Adipocyte (in vitro differentiated cells): ENCODE measurements at regions not wholly inside any gene's neighbourhood (a gene's known extent, or its start where the extent isn't known, plus 50 kb on each side); places are given as distances from the start of the nearest gene placed in this dataset.

Experiments used
- DNase-seq: peaks from one replicate; pipeline ENCODE4 v3.0.0-alpha.2; 2015; ENCODE audit warnings: low read depth
- H3K27me3 ChIP-seq: replicated peaks from 2 replicates; pipeline ENCODE4 v1.7.0; 2013; ENCODE audit warnings: mild to moderate bottlenecking, low read length, moderate library complexity; ENCODE audit not compliant: control insufficient read depth, insufficient read depth
- H3K36me3 ChIP-seq: 2 replicates; pipeline ENCODE4 v1.7.0; 2013; ENCODE audit warnings: low read length, mild to moderate bottlenecking, moderate library complexity; ENCODE audit not compliant: control insufficient read depth, insufficient read depth, severe bottlenecking
- H3K4me1 ChIP-seq: 2 replicates; pipeline ENCODE4 v1.7.0; 2013; ENCODE audit warnings: mild to moderate bottlenecking, low read length, moderate library complexity; ENCODE audit not compliant: control insufficient read depth, insufficient read depth
- H3K4me3 ChIP-seq: 2 replicates; pipeline ENCODE4 v1.7.0; 2013; ENCODE audit warnings: mild to moderate bottlenecking, low read length, moderate library complexity
- H3K9ac ChIP-seq: 2 replicates; pipeline ENCODE4 v1.7.0; 2013; ENCODE audit warnings: mild to moderate bottlenecking, low read length, moderate library complexity
- H3K9me3 ChIP-seq: 2 replicates; pipeline ENCODE4 v1.7.0; 2013; ENCODE audit warnings: mild to moderate bottlenecking, low read length, moderate library complexity; ENCODE audit not compliant: control insufficient read depth

- peak; percentile 5 for DNase-seq
- no peak overlapping the region for H3K9ac ChIP-seq
- H3K36me3 ChIP-seq: no peaks in the 10 kb centered on the region
These were observed 103.5 kb upstream of the XYLT1 start for GRCh38 chr16:17574256-17574655.

GRCh38 chr16:17572145-17572544 is 101.4 kb upstream of the XYLT1 start:
- no peak for DNase-seq

More at GRCh38 chr16:17574256-17574655, 103.5 kb upstream of the XYLT1 start:
- Histone ChIP-seq H3K4me3 (no peak overlapping the region), H3K27me3 (peaks cover 5% of the 10 kb centered on the region), H3K9me3 (no peaks in the 10 kb centered on the region), H3K4me1 (peaks cover 6% of the 10 kb centered on the region)

GRCh38 chr16:17571499-17572093 is 100.8 kb upstream of the XYLT1 start:
- no peak overlapping the region for H3K9ac ChIP-seq
- no peaks in the 10 kb centered on the region for H3K9me3 ChIP-seq
- no peaks in the 10 kb centered on the region for H3K4me1 ChIP-seq
- H3K4me3 ChIP-seq: no peak overlapping the region
- peaks cover 5% of the 10 kb centered on the region for H3K27me3 ChIP-seq
- DNase-seq: no peak
- no peaks in the 10 kb centered on the region for H3K36me3 ChIP-seq

More at GRCh38 chr16:17572145-17572544, 101.4 kb upstream of the XYLT1 start:
- Histone ChIP-seq H3K27me3 (peaks cover 5% of the 10 kb centered on the region), H3K36me3 (no peaks in the 10 kb centered on the region), H3K4me3 (no peak overlapping the region), H3K4me1 (no peaks in the 10 kb centered on the region), H3K9ac (no peak overlapping the region), H3K9me3 (no peaks in the 10 kb centered on the region)

- Histone ChIP-seq H3K36me3 (no peaks in the 10 kb centered on the region), H3K27me3 (peaks cover 5% of the 10 kb centered on the region), H3K9ac (no peak overlapping the region), H3K4me1 (no peaks in the 10 kb centered on the region), H3K4me3 (no peak overlapping the region), H3K9me3 (peaks cover 7% of the 10 kb centered on the region)
- no peak for DNase-seq
These were observed 97.5 kb upstream of the XYLT1 start for GRCh38 chr16:17568239-17568638.

GRCh38 chr16:17567455-17567854 is 96.7 kb upstream of the XYLT1 start:
- peaks cover 11% of the 10 kb centered on the region for H3K27me3 ChIP-seq
- H3K9ac ChIP-seq: no peak overlapping the region
- no peak overlapping the region for H3K4me3 ChIP-seq
- peaks cover 7% of the 10 kb centered on the region for H3K9me3 ChIP-seq
- DNase-seq: no peak
- no peaks in the 10 kb centered on the region for H3K36me3 ChIP-seq
- no peaks in the 10 kb centered on the region for H3K4me1 ChIP-seq

GRCh38 chr16:17566656-17567450 is 96.1 kb upstream of the XYLT1 start:
- DNase-seq: no peak
- no peak overlapping the region for H3K9ac ChIP-seq
- H3K4me3 ChIP-seq: no peak overlapping the region
- no peaks in the 10 kb centered on the region for H3K4me1 ChIP-seq
- H3K9me3 ChIP-seq: peaks cover 7% of the 10 kb centered on the region
- H3K27me3 ChIP-seq: peaks cover 17% of the 10 kb centered on the region
- no peaks in the 10 kb centered on the region for H3K36me3 ChIP-seq

- DNase-seq: no peak
- Histone ChIP-seq H3K9ac (no peak overlapping the region), H3K4me3 (no peak overlapping the region), H3K4me1 (no peaks in the 10 kb centered on the region), H3K9me3 (peaks cover 7% of the 10 kb centered on the region), H3K36me3 (no peaks in the 10 kb centered on the region), H3K27me3 (peaks cover 14% of the 10 kb centered on the region)
These were observed 95.3 kb upstream of the XYLT1 start for GRCh38 chr16:17566075-17566474.

GRCh38 chr16:17565605-17566004 is 94.8 kb upstream of the XYLT1 start:
- DNase-seq: no peak
- Histone ChIP-seq H3K36me3 (no peaks in the 10 kb centered on the region), H3K9ac (no peak overlapping the region), H3K4me3 (no peak overlapping the region), H3K4me1 (no peaks in the 10 kb centered on the region), H3K27me3 (peaks cover 15% of the 10 kb centered on the region), H3K9me3 (peaks cover 7% of the 10 kb centered on the region)

- peaks cover 20% of the 10 kb centered on the region for H3K27me3 ChIP-seq
- DNase-seq: no peak
- H3K9me3 ChIP-seq: peaks cover 7% of the 10 kb centered on the region
- no peaks in the 10 kb centered on the region for H3K36me3 ChIP-seq
- H3K9ac ChIP-seq: no peak overlapping the region
- H3K4me3 ChIP-seq: no peak overlapping the region
- H3K4me1 ChIP-seq: no peaks in the 10 kb centered on the region
These were observed 94.1 kb upstream of the XYLT1 start for GRCh38 chr16:17564856-17565255.

GRCh38 chr16:17563323-17564091 is 92.7 kb upstream of the XYLT1 start:
- DNase-seq: no peak
- Histone ChIP-seq H3K9me3 (peaks cover 7% of the 10 kb centered on the region), H3K27me3 (peaks cover 27% of the 10 kb centered on the region), H3K36me3 (no peaks in the 10 kb centered on the region), H3K9ac (no peak overlapping the region), H3K4me3 (no peak overlapping the region), H3K4me1 (no peaks in the 10 kb centered on the region)

- Histone ChIP-seq H3K36me3 (no peaks in the 10 kb centered on the region), H3K9me3 (peaks cover 6% of the 10 kb centered on the region), H3K27me3 (peaks cover 27% of the 10 kb centered on the region), H3K4me3 (no peak overlapping the region), H3K4me1 (no peaks in the 10 kb centered on the region), H3K9ac (no peak overlapping the region)
- DNase-seq: no peak
These were observed 90.3 kb upstream of the XYLT1 start for GRCh38 chr16:17561056-17561455.
